ENCODE measurements at regions not wholly inside any gene's neighbourhood (a gene's known extent, or its start where the extent isn't known, plus 50 kb on each side); places are given as distances from the start of the nearest gene placed in this dataset.

DNA sequence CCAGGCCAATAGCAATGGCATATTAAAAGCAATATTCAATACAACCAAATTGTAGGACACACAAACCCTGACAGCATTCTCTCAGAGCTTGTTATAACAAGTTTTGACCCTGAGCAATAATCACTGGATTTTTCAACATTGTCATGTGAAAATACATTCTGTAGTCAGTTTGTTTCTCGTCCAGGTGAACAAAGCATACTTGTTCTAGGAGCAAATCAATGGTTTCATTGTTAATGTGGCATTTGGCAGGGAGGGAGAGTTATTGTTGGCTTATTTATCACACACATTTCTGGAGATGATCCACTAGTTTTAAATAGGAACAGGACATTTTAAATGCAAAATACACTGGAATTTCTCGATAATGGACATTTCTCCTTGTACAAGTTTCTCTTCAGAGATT lies 69.9 kb upstream of the L3MBTL4 start:
- TF ChIP-seq RAD21 (conservative IDR thresholded peaks at IDR 0.05) = no peak
- TF ChIP-seq, protein P1, sequence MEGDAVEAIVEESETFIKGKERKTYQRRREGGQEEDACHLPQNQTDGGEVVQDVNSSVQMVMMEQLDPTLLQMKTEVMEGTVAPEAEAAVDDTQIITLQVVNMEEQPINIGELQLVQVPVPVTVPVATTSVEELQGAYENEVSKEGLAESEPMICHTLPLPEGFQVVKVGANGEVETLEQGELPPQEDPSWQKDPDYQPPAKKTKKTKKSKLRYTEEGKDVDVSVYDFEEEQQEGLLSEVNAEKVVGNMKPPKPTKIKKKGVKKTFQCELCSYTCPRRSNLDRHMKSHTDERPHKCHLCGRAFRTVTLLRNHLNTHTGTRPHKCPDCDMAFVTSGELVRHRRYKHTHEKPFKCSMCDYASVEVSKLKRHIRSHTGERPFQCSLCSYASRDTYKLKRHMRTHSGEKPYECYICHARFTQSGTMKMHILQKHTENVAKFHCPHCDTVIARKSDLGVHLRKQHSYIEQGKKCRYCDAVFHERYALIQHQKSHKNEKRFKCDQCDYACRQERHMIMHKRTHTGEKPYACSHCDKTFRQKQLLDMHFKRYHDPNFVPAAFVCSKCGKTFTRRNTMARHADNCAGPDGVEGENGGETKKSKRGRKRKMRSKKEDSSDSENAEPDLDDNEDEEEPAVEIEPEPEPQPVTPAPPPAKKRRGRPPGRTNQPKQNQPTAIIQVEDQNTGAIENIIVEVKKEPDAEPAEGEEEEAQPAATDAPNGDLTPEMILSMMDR (IDR thresholded peaks at IDR 0.05; ENCODE audit: poor library complexity, severe bottlenecking) = no peak
- TF ChIP-seq TAF1 (IDR thresholded peaks at IDR 0.05; ENCODE audit: low read depth) = no peak
- TF ChIP-seq EP300 (conservative IDR thresholded peaks at IDR 0.05; ENCODE audit: poor library complexity, severe bottlenecking) = no peak
- TF ChIP-seq EZH2 (IDR thresholded peaks at IDR 0.05; ENCODE audit: borderline replicate concordance, insufficient read depth, low read length, poor library complexity, severe bottlenecking) = no peak
- no peak for TF ChIP-seq POLR2AphosphoS5 (IDR thresholded peaks at IDR 0.05)

Measured in neural cell (in vitro differentiated cells).